Brain microvascular endothelial cell (primary cell): ENCODE measurements at regions not wholly inside any gene's neighbourhood (a gene's known extent, or its start where the extent isn't known, plus 50 kb on each side); places are given as distances from the start of the nearest gene placed in this dataset.

Experiments used
- DNase-seq: peaks from one replicate; pipeline ENCODE4 v3.0.0-alpha.2; 2020
- H3K27ac ChIP-seq: fragments of 250-450 bp; sonication (Bioruptor Pico); 2 replicates; pipeline ENCODE4 v1.5.1; 2020; ENCODE audit warnings: mild to moderate bottlenecking, moderate library complexity
- H3K27me3 ChIP-seq: fragments of 250-450 bp; sonication (Bioruptor Pico); replicated peaks from 2 replicates; pipeline ENCODE4 v1.5.1; 2020; ENCODE audit warnings: mild to moderate bottlenecking
- H3K36me3 ChIP-seq: fragments of 250-450 bp; sonication (Bioruptor Pico); replicated peaks from 2 replicates; pipeline ENCODE4 v1.5.1; 2020; ENCODE audit warnings: mild to moderate bottlenecking
- H3K4me3 ChIP-seq: 2 replicates; pipeline ENCODE4 v1.5.1; 2011; ENCODE audit warnings: low read depth, mild to moderate bottlenecking, control low read depth, low read length, moderate library complexity
- in situ Hi-C: cut with HindIII; loops from 2 replicates; pipeline ENCODE4 v1.10.0; 2017; ENCODE audit warnings: low sequenced_read_pairs, low pct_ligation_motif_present
- TF ChIP-seq, protein P1 (sequence below): IDR thresholded peaks from 2 replicates; pipeline ENCODE4 v1.5.1; 2011; ENCODE audit warnings: low read depth, mild to moderate bottlenecking, moderate library complexity, low read length, control low read depth, inconsistent platforms; ENCODE audit errors: missing control alignments

DNA sequence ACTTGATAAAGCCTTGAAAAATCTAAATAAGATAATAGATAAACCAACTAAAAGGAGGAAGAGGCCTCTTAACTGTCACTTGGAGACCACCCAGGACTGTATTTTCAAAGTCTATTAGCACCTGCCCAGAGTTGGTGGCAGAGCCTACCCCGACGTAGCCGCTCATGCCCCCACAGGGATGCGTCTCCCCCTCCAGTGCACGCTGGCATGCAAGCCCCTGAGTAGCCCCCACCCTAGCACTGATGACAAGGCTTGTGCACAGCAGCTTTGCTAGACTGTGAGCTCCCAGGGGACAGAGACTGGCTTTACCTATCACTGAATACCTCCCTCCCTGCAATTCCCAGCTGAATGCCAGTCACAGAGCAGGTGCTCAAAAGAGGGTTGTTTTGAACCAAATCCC lies 54.1 kb upstream of the HES1 start:
- H3K27me3 ChIP-seq, result peaks cover 34% of the 10 kb centered on the region
- no peaks in the 10 kb centered on the region for H3K36me3 ChIP-seq
- no peak overlapping the region for H3K27ac ChIP-seq
- in situ Hi-C loops, result no loop called here
- no peak for DNase-seq
- TF ChIP-seq, protein P1, sequence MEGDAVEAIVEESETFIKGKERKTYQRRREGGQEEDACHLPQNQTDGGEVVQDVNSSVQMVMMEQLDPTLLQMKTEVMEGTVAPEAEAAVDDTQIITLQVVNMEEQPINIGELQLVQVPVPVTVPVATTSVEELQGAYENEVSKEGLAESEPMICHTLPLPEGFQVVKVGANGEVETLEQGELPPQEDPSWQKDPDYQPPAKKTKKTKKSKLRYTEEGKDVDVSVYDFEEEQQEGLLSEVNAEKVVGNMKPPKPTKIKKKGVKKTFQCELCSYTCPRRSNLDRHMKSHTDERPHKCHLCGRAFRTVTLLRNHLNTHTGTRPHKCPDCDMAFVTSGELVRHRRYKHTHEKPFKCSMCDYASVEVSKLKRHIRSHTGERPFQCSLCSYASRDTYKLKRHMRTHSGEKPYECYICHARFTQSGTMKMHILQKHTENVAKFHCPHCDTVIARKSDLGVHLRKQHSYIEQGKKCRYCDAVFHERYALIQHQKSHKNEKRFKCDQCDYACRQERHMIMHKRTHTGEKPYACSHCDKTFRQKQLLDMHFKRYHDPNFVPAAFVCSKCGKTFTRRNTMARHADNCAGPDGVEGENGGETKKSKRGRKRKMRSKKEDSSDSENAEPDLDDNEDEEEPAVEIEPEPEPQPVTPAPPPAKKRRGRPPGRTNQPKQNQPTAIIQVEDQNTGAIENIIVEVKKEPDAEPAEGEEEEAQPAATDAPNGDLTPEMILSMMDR, result no peak
- no peak overlapping the region for H3K4me3 ChIP-seq

DNA sequence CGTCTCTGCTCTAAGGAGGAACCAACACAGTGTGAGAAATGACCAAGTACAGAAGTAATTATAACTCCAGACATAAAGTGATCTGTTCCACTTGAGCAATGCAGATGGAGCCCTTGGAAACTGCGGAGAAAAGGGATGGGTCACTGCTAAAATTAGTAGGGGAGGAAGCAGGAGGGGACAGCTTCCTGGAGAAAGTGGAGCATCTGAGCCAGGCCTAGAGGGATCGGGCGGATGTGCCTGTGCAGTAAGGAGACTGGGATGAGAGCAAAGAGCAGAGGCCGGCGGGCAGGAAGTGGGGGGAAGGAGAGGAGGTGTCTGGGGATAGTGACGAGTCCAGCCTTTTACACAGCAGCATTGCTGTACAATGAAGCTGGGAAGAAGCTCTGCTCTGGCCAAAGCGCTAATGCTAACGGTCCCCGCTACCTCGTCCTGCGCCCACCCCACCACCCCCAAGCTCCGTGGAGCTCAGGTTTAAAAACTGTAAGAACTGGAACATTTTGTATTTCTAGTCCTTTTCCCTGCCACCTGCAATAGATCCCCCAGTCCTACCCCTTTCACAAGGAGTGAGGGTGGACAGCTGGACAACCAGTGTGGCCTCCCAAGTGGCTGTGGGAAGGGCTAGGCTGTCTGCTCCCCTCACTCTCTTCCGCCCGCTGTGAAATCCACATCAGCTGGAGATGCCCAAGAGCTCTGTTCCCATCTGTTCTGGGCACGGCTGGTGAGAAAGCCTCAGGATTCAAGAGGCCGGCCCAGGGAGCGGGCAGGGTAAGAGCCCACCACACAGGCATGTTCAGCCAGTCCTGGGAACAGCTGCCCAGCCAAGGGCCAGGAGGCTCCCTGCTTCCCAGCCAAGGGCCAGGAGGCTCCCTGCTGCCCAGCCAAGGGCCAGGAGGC lies 53.0 kb upstream of the HES1 start:
- H3K27me3 ChIP-seq, result peaks cover 28% of the 10 kb centered on the region
- no peak for DNase-seq
- H3K27ac ChIP-seq, result no peak overlapping the region
- in situ Hi-C loops, result no loop called here
- H3K36me3 ChIP-seq, result no peaks in the 10 kb centered on the region
- H3K4me3 ChIP-seq, result no peak overlapping the region
- TF ChIP-seq, protein P1, result no peak

DNA sequence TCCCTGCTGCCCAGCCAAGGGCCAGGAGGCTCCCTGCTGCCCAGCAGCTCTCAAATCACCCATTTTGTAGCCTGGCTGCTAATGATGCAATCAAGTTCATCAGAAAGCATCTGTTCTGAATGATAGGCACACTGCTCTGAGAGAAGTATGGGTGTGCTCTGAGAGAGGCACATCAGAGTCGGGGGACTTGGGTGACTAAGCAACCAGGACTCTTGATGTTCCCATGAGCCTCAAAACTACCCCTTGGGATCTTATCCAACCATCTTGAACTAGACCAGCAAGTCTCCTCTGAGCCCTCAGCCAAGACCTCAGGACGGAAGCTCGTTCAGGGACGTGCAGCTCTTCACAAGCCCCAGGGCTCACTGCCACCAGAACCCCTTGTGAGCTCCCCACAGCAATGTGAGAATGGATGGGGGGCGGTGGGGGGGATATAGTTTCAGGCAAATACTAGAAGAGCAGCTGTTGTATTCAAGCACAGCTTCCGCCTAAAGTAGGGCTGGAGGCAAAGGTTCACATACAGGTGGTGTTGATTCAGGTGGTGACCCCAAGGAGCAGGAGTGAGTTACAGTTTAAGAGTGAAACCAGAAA lies 52.2 kb upstream of the HES1 start:
- H3K4me3 ChIP-seq, result no peak overlapping the region

DNA sequence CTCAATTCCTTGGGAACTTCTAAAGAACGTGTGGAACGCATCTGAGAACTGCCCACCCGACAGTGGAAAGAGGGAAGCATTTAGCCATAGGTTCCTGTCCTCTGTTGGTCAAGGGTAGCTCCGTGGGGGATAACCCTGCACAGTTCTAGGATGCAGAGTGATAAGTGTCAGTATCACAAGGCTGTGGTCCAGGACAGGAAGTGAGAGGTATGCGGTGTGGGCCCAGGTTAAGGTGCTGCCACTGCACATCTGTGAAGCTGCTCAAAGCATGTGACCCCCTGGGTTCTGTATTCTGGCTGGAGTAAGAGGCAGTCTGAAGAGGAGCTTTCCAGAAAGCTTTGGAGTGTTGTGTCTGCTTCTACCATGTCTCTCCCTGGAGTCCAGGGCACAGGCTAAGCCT lies 51.7 kb upstream of the HES1 start:
- TF ChIP-seq, protein P1, result no peak
- no peak for DNase-seq
- H3K36me3 ChIP-seq, result no peaks in the 10 kb centered on the region
- in situ Hi-C loops, result no loop called here
- H3K27ac ChIP-seq, result no peak overlapping the region
- H3K4me3 ChIP-seq, result no peak overlapping the region
- H3K27me3 ChIP-seq, result peaks cover 17% of the 10 kb centered on the region

More for the DNA sequence above, 52.2 kb upstream of the HES1 start:
- in situ Hi-C loops, result no loop called here
- TF ChIP-seq, protein P1, result no peak
- H3K27ac ChIP-seq, result no peak overlapping the region
- peaks cover 21% of the 10 kb centered on the region for H3K27me3 ChIP-seq
- DNase-seq, result no peak
- H3K36me3 ChIP-seq, result no peaks in the 10 kb centered on the region
